Mesenchymal stem cell (in vitro differentiated cells and primary cell): ENCODE measurements at regions not wholly inside any gene's neighbourhood (a gene's known extent, or its start where the extent isn't known, plus 50 kb on each side); places are given as distances from the start of the nearest gene placed in this dataset.

Experiments
- DNase-seq: peaks from one replicate; pipeline ENCODE4 v3.0.0-alpha.2; 2013
- H2AFZ ChIP-seq: one replicate; pipeline ENCODE4 v1.6.1; 2013; ENCODE audit warnings: low read depth, mild to moderate bottlenecking, control low read depth, inconsistent platforms, low read length, moderate library complexity
- H2AK5ac ChIP-seq: 2 replicates; pipeline ENCODE4 v1.6.1; 2013; ENCODE audit warnings: low read length, moderate library complexity, mild to moderate bottlenecking, inconsistent platforms; ENCODE audit not compliant: severe bottlenecking
- H2BK120ac ChIP-seq: one replicate; pipeline ENCODE4 v1.6.1; 2013; ENCODE audit warnings: low read depth, mild to moderate bottlenecking, inconsistent platforms, low read length, moderate library complexity
- H2BK12ac ChIP-seq, 2 experiments: one replicate each; pipeline ENCODE4 v1.6.1; 2013; ENCODE audit warnings: inconsistent platforms in 2 of 2, low read length in 2 of 2, mild to moderate bottlenecking in 2 of 2, moderate library complexity in 2 of 2, control low read depth in 1 of 2
- H2BK15ac ChIP-seq: one replicate; pipeline ENCODE4 v1.6.1; 2013; ENCODE audit warnings: mild to moderate bottlenecking, low read depth, inconsistent platforms; ENCODE audit not compliant: poor library complexity, severe bottlenecking
- H2BK5ac ChIP-seq: 2 replicates; pipeline ENCODE4 v1.6.1; 2013; ENCODE audit warnings: low read depth, mild to moderate bottlenecking, low read length, control low read depth, inconsistent platforms; ENCODE audit not compliant: poor library complexity, severe bottlenecking
- H3K14ac ChIP-seq, 2 experiments: one replicate each; pipeline ENCODE4 v1.6.1; 2013; ENCODE audit warnings: inconsistent platforms in 2 of 2, low read length in 2 of 2, control low read depth in 1 of 2, mild to moderate bottlenecking in 1 of 2, moderate library complexity in 1 of 2
- H3K18ac ChIP-seq, 2 experiments: one replicate each; pipeline ENCODE4 v1.6.1; 2013; ENCODE audit warnings: inconsistent platforms in 2 of 2, low read length in 2 of 2, control low read depth in 1 of 2, low read depth in 1 of 2, mild to moderate bottlenecking in 1 of 2
- H3K23ac ChIP-seq, 2 experiments: one replicate each; pipeline ENCODE4 v1.6.1; 2013; ENCODE audit warnings: inconsistent platforms in 2 of 2, low read length in 2 of 2, mild to moderate bottlenecking in 2 of 2, moderate library complexity in 2 of 2, control low read depth in 1 of 2
- H3K27ac ChIP-seq: 2 replicates; pipeline ENCODE4 v1.5.1; 2013; ENCODE audit warnings: mild to moderate bottlenecking, moderate library complexity, low read length, control low read depth, inconsistent platforms; ENCODE audit not compliant: poor library complexity, severe bottlenecking
- H3K27me3 ChIP-seq, 2 experiments: 2 replicates each; pipeline versions ENCODE4 v1.6.1 to v1.7.0; 2013; ENCODE audit warnings: low read length in 2 of 2, mild to moderate bottlenecking in 2 of 2, moderate library complexity in 2 of 2, control low read depth in 1 of 2, inconsistent platforms in 1 of 2; ENCODE audit not compliant: control insufficient read depth in 1 of 2, insufficient read depth in 1 of 2
- H3K36me3 ChIP-seq, 2 experiments: 2 replicates each; pipeline versions ENCODE4 v1.6.1 to v1.7.0; 2013; ENCODE audit warnings: low read length in 2 of 2, control low read depth in 1 of 2, inconsistent platforms in 1 of 2, low read depth in 1 of 2, mild to moderate bottlenecking in 1 of 2; ENCODE audit not compliant: insufficient read depth in 2 of 2, control insufficient read depth in 1 of 2
- H3K4ac ChIP-seq, 2 experiments: one replicate each; pipeline ENCODE4 v1.6.1; 2013; ENCODE audit warnings: inconsistent platforms in 2 of 2, low read length in 2 of 2, mild to moderate bottlenecking in 2 of 2, moderate library complexity in 2 of 2, control low read depth in 1 of 2, low read depth in 1 of 2
- H3K4me1 ChIP-seq: 2 replicates; pipeline ENCODE4 v1.6.1; 2013; ENCODE audit warnings: low read depth, low read length, control low read depth; ENCODE audit not compliant: control insufficient read depth, insufficient read depth
- H3K4me2 ChIP-seq: 2 replicates; pipeline ENCODE4 v1.6.1; 2013; ENCODE audit warnings: low read length, mild to moderate bottlenecking, inconsistent platforms; ENCODE audit not compliant: poor library complexity, severe bottlenecking
- H3K4me3 ChIP-seq, 2 experiments: 2 replicates each; pipeline versions ENCODE4 v1.5.1 to v1.7.0; 2013; ENCODE audit warnings: low read length in 2 of 2, mild to moderate bottlenecking in 2 of 2, control low read depth in 1 of 2, low read depth in 1 of 2; ENCODE audit not compliant: insufficient read depth in 1 of 2
- H3K79me1 ChIP-seq: replicated peaks from 2 replicates; pipeline ENCODE4 v1.6.1; 2013; ENCODE audit warnings: mild to moderate bottlenecking, control low read depth, low read length, inconsistent platforms; ENCODE audit not compliant: poor library complexity, severe bottlenecking
- H3K9ac ChIP-seq: 2 replicates; pipeline ENCODE4 v1.7.0; 2013; ENCODE audit warnings: mild to moderate bottlenecking, low read length, moderate library complexity
- H3K9me3 ChIP-seq: 2 replicates; pipeline ENCODE4 v1.7.0; 2013; ENCODE audit warnings: mild to moderate bottlenecking, low read length; ENCODE audit not compliant: control insufficient read depth
- H4K8ac ChIP-seq: one replicate; pipeline ENCODE4 v1.6.1; 2013; ENCODE audit warnings: inconsistent platforms, mild to moderate bottlenecking, low read length, moderate library complexity
- H4K91ac ChIP-seq: one replicate; pipeline ENCODE4 v1.6.1; 2013; ENCODE audit warnings: mild to moderate bottlenecking, low read length, inconsistent platforms
- WGBS: methylation state at CpG from one replicate; pipeline ENCODE4 v1.1.7; 2013; ENCODE audit warnings: mixed read lengths; 5-methylcytosine and 5-hydroxymethylcytosine counted together

GRCh38 chr22:48306785-48307510 is 1520.7 kb downstream of the BRD1 start:
- Histone ChIP-seq H3K27ac (no peak overlapping the region), H2BK15ac (no peak overlapping the region), H4K91ac (no peak overlapping the region), H3K36me3 (no peaks in the 10 kb centered on the region), H3K9me3 (no peaks in the 10 kb centered on the region), H2AFZ (no peak overlapping the region), H3K4ac (no peak overlapping the region), H2BK120ac (no peak overlapping the region), H4K8ac (no peak overlapping the region), H3K27me3 (no peaks in the 10 kb centered on the region), H3K4me3 (no peak overlapping the region), H3K9ac (no peak overlapping the region), H2BK5ac (no peak overlapping the region), H2BK12ac (no peak overlapping the region), H3K14ac (no peak overlapping the region), H3K79me1 (no peaks in the 10 kb centered on the region), H3K4me2 (no peak overlapping the region), H3K18ac (no peak overlapping the region), H3K23ac (no peak overlapping the region), H2AK5ac (no peak overlapping the region), H3K4me1 (no peaks in the 10 kb centered on the region)
- no peak for DNase-seq
- 84% methylated on average over 19 of the region's 19 CpGs for WGBS

DNA sequence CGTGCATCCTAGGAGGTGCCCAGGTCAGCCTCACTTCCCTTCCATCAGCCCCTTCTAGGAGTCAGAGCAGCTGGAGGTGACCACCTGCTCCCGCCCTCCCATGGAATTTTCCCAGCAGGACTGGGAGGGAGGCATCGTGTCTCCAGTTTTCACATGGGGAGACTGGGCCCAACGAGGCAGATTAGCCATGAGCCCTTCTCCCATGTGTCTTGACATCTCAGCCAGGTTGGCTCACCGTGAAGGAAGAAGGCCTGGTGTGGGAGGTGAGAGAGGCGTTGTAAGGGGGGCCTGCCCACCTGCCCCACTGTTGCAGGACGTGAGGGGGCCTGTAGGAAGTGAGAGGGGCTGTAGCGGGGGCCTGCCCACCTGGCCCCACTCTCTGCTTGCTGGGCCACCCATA is 1521.4 kb downstream of the BRD1 start:
- H2BK120ac ChIP-seq, result no peak overlapping the region
- 70% methylated on average over 7 of the region's 8 CpGs for WGBS
- DNase-seq, result no peak

DNA sequence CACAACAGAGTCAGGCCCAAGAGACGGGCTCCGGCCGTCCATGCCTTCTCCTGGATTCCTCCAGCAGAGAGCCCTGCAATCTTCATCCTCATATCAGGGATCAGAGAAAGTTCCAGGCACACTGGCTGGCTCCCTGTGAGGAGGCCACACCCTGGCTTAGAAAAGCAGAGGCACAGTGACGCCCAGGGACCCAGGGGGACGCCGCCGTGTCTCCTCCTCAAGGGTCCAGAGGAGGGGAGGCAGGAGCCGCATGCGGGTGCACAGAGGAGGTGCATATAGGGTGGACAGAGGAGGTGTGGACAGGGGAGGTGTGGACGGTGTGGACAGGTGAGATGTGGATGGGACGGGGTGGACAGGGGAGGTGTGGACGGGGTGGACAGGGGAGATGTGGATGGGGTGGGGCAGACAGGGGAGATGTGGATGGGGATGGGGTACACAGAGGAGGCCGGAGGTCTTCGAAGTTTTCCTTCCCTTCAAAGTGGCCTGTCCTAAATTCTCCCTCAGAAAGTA is 1521.9 kb downstream of the BRD1 start:
- no peak for DNase-seq
- H3K9me3 ChIP-seq, result no peaks in the 10 kb centered on the region
- H3K4me1 ChIP-seq, result no peaks in the 10 kb centered on the region
- H2BK15ac ChIP-seq, result no peak overlapping the region
- no peak overlapping the region for H2AK5ac ChIP-seq
- no peak overlapping the region for H2BK5ac ChIP-seq
- no peak overlapping the region for H3K23ac ChIP-seq
- H4K8ac ChIP-seq, result no peak overlapping the region
- H3K4me3 ChIP-seq, result no peak overlapping the region
- no peak overlapping the region for H3K27ac ChIP-seq
- 84% methylated on average over 12 of the region's 14 CpGs for WGBS
- no peak overlapping the region for H2BK12ac ChIP-seq
- no peaks in the 10 kb centered on the region for H3K36me3 ChIP-seq
- no peak overlapping the region for H3K4me2 ChIP-seq
- H3K14ac ChIP-seq, result no peak overlapping the region
- H3K27me3 ChIP-seq, result no peaks in the 10 kb centered on the region
- H4K91ac ChIP-seq, result no peak overlapping the region
- H3K9ac ChIP-seq, result no peak overlapping the region
- no peaks in the 10 kb centered on the region for H3K79me1 ChIP-seq
- H2AFZ ChIP-seq, result no peak overlapping the region
- H2BK120ac ChIP-seq, result no peak overlapping the region
- H3K4ac ChIP-seq, result no peak overlapping the region
- no peak overlapping the region for H3K18ac ChIP-seq

More for the DNA sequence above, 1521.4 kb downstream of the BRD1 start:
- Histone ChIP-seq H2BK5ac (no peak overlapping the region), H3K14ac (no peak overlapping the region), H3K4me1 (no peaks in the 10 kb centered on the region), H2AFZ (no peak overlapping the region), H2AK5ac (no peak overlapping the region), H3K36me3 (no peaks in the 10 kb centered on the region), H3K27ac (no peak overlapping the region), H4K8ac (no peak overlapping the region), H3K4ac (no peak overlapping the region), H3K23ac (no peak overlapping the region), H3K27me3 (no peaks in the 10 kb centered on the region), H3K9ac (no peak overlapping the region), H3K18ac (no peak overlapping the region), H3K79me1 (no peaks in the 10 kb centered on the region), H3K9me3 (no peaks in the 10 kb centered on the region), H3K4me3 (no peak overlapping the region), H2BK15ac (no peak overlapping the region), H3K4me2 (no peak overlapping the region), H2BK12ac (no peak overlapping the region), H4K91ac (no peak overlapping the region)

- H3K9me3 ChIP-seq, result no peaks in the 10 kb centered on the region
- H4K8ac ChIP-seq, result no peak overlapping the region
- no peak overlapping the region for H3K4ac ChIP-seq
- H3K23ac ChIP-seq, result no peak overlapping the region
- no peak overlapping the region for H2BK12ac ChIP-seq
- no peak overlapping the region for H3K9ac ChIP-seq
- no peaks in the 10 kb centered on the region for H3K36me3 ChIP-seq
- no peak overlapping the region for H4K91ac ChIP-seq
- no peak for DNase-seq
- no peak overlapping the region for H2AFZ ChIP-seq
- no peaks in the 10 kb centered on the region for H3K79me1 ChIP-seq
- no peak overlapping the region for H2BK5ac ChIP-seq
- H2AK5ac ChIP-seq, result no peak overlapping the region
- WGBS, result 87% methylated on average over 3 of the region's 5 CpGs
- H2BK120ac ChIP-seq, result no peak overlapping the region
- H3K27me3 ChIP-seq, result no peaks in the 10 kb centered on the region
- H3K18ac ChIP-seq, result no peak overlapping the region
- H3K4me3 ChIP-seq, result no peak overlapping the region
- no peak overlapping the region for H3K27ac ChIP-seq
- no peaks in the 10 kb centered on the region for H3K4me1 ChIP-seq
- no peak overlapping the region for H3K14ac ChIP-seq
- no peak overlapping the region for H3K4me2 ChIP-seq
- H2BK15ac ChIP-seq, result no peak overlapping the region
Observed at GRCh38 chr22:48303369-48303725, 1524.3 kb downstream of the BRD1 start.
